ENCODE measurements at regions not wholly inside any gene's neighbourhood (a gene's known extent, or its start where the extent isn't known, plus 50 kb on each side); places are given as distances from the start of the nearest gene placed in this dataset.

- TF ChIP-seq, protein P1, sequence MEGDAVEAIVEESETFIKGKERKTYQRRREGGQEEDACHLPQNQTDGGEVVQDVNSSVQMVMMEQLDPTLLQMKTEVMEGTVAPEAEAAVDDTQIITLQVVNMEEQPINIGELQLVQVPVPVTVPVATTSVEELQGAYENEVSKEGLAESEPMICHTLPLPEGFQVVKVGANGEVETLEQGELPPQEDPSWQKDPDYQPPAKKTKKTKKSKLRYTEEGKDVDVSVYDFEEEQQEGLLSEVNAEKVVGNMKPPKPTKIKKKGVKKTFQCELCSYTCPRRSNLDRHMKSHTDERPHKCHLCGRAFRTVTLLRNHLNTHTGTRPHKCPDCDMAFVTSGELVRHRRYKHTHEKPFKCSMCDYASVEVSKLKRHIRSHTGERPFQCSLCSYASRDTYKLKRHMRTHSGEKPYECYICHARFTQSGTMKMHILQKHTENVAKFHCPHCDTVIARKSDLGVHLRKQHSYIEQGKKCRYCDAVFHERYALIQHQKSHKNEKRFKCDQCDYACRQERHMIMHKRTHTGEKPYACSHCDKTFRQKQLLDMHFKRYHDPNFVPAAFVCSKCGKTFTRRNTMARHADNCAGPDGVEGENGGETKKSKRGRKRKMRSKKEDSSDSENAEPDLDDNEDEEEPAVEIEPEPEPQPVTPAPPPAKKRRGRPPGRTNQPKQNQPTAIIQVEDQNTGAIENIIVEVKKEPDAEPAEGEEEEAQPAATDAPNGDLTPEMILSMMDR (optimal IDR thresholded peaks at IDR 0.05 in 1 of 3, IDR thresholded peaks at IDR 0.05 in 1 of 3, conservative IDR thresholded peaks at IDR 0.05 in 1 of 3; ENCODE audit: extremely low read depth in 1 of 3, insufficient read depth in 2 of 3, low read length in 3 of 3), result no peak
- no peak for TF ChIP-seq EZH2 (IDR thresholded peaks at IDR 0.05; ENCODE audit: low read length)
Measured at GRCh38 chr20:6673071-6673470, 94.4 kb upstream of the BMP2 start.

Measured in keratinocyte (primary cell).